ENCODE measurements at regions not wholly inside any gene's neighbourhood (a gene's known extent, or its start where the extent isn't known, plus 50 kb on each side); places are given as distances from the start of the nearest gene placed in this dataset.

- DNase-seq, result no peak
- CTCF ChIA-PET, result no interaction called here
- 100% methylated on average over 1 of the region's 1 CpG for WGBS (ENCODE audit: insufficient coverage)
Observed at GRCh38 chr2:149747456-149747855, 159.9 kb upstream of the MMADHC start.

GRCh38 chr2:149745396-149746230 lies 158.0 kb upstream of the MMADHC start:
- CTCF ChIA-PET, result no interaction called here
- no peaks in the 10 kb centered on the region for H3K9me3 ChIP-seq (ENCODE audit: control extremely low read depth in 1 of 5, control insufficient read depth in 4 of 5, insufficient read depth in 2 of 5, low read depth in 1 of 5, low read length in 4 of 5)
- H3K4me1 ChIP-seq (ENCODE audit: control extremely low read depth in 1 of 4, control insufficient read depth in 4 of 4, insufficient read depth in 4 of 4, low read length in 3 of 4), result no peaks in the 10 kb centered on the region
- H3K27me3 ChIP-seq (replicated peaks in 2 of 5; ENCODE audit: control insufficient read depth in 4 of 5, insufficient read depth in 5 of 5, low read length in 4 of 5), result no peaks in the 10 kb centered on the region
- WGBS (ENCODE audit: insufficient coverage), result 97% methylated on average over 5 of the region's 9 CpGs
- no peaks in the 10 kb centered on the region for H3K36me3 ChIP-seq (ENCODE audit: control insufficient read depth in 4 of 4, insufficient read depth in 4 of 4, low read length in 3 of 4)
- no peak overlapping the region for H3K27ac ChIP-seq (ENCODE audit: insufficient read depth in 1 of 2, low read depth in 1 of 2, low read length in 2 of 2, poor library complexity in 1 of 2, severe bottlenecking in 2 of 2)
- DNase-seq, result no peak
- POLR2A ChIA-PET, result no interaction called here
- no peak overlapping the region for H3K4me3 ChIP-seq (ENCODE audit: control insufficient read depth in 1 of 7, extremely low read depth in 1 of 7, insufficient read depth in 4 of 7, low read depth in 2 of 7, low read length in 6 of 7)

More at GRCh38 chr2:149747456-149747855, 159.9 kb upstream of the MMADHC start:
- Histone ChIP-seq H3K4me3 (ENCODE audit: control insufficient read depth in 1 of 7, extremely low read depth in 1 of 7, insufficient read depth in 4 of 7, low read depth in 2 of 7, low read length in 6 of 7) (no peak overlapping the region), H3K9me3 (ENCODE audit: control extremely low read depth in 1 of 5, control insufficient read depth in 4 of 5, insufficient read depth in 2 of 5, low read depth in 1 of 5, low read length in 4 of 5) (no peaks in the 10 kb centered on the region), H3K27ac (ENCODE audit: insufficient read depth in 1 of 2, low read depth in 1 of 2, low read length in 2 of 2, poor library complexity in 1 of 2, severe bottlenecking in 2 of 2) (no peak overlapping the region), H3K36me3 (ENCODE audit: control insufficient read depth in 4 of 4, insufficient read depth in 4 of 4, low read length in 3 of 4) (no peaks in the 10 kb centered on the region), H3K27me3 (replicated peaks in 2 of 5; ENCODE audit: control insufficient read depth in 4 of 5, insufficient read depth in 5 of 5, low read length in 4 of 5) (no peaks in the 10 kb centered on the region), H3K4me1 (ENCODE audit: control extremely low read depth in 1 of 4, control insufficient read depth in 4 of 4, insufficient read depth in 4 of 4, low read length in 3 of 4) (no peaks in the 10 kb centered on the region)
- POLR2A ChIA-PET, result no interaction called here

DNA sequence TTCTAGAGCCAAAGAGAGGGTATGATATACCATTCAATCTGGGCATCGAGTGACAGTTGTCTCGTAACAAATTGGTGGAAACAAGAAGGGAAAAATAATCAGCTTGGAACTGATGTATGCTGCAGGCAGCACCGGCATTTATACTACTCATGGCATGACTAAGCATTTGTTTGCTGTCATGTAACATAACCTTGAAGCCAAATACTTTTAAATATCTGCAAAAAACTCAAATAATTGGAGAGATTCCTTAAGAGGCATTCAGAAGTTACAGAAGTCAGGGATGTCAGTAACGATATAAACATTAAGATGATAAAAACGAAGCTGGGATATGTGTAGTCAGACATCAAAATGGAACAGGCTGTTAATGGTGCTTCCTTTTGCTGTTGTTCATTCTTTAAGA lies 157.3 kb upstream of the MMADHC start:
- H3K4me1 ChIP-seq (ENCODE audit: control extremely low read depth in 1 of 4, control insufficient read depth in 4 of 4, insufficient read depth in 4 of 4, low read length in 3 of 4), result no peaks in the 10 kb centered on the region
- H3K27me3 ChIP-seq (replicated peaks in 2 of 5; ENCODE audit: control insufficient read depth in 4 of 5, insufficient read depth in 5 of 5, low read length in 4 of 5), result no peaks in the 10 kb centered on the region
- no peak overlapping the region for H3K4me3 ChIP-seq (ENCODE audit: control insufficient read depth in 1 of 7, extremely low read depth in 1 of 7, insufficient read depth in 4 of 7, low read depth in 2 of 7, low read length in 6 of 7)
- H3K27ac ChIP-seq (ENCODE audit: insufficient read depth in 1 of 2, low read depth in 1 of 2, low read length in 2 of 2, poor library complexity in 1 of 2, severe bottlenecking in 2 of 2), result no peak overlapping the region
- POLR2A ChIA-PET, result no interaction called here
- H3K9me3 ChIP-seq (ENCODE audit: control extremely low read depth in 1 of 5, control insufficient read depth in 4 of 5, insufficient read depth in 2 of 5, low read depth in 1 of 5, low read length in 4 of 5), result no peaks in the 10 kb centered on the region
- CTCF ChIA-PET, result no interaction called here
- no peaks in the 10 kb centered on the region for H3K36me3 ChIP-seq (ENCODE audit: control insufficient read depth in 4 of 4, insufficient read depth in 4 of 4, low read length in 3 of 4)
- no peak for DNase-seq
- 94% methylated on average over 2 of the region's 5 CpGs for WGBS (ENCODE audit: insufficient coverage)

DNA sequence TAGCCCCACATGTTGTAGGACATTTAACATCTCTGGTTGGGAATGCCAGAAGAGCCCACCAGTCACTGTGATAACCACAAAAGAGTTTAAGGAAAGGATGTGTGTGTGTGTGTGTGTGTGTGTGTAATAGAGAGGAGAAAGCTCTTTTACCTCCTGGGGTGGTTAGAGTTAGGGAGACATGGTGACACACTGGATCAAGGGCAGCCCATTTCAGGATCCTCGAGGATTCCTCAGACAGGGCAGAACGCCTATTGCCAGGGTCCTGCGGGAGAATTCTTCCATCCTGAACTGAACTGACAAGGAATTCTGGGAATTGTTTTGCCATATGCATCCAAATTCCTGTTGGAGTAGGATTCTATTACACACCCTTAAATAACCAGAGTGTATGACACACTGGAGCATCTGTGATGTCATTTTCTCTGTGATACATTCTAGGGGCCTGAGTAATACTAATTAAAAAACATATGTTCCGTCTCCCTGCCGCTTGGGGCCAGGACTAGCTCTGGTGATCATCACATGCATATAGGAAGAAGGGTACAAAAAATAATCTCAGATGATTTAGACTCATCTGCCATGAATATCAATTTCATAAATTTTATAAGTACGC lies 156.4 kb upstream of the MMADHC start:
- 97% methylated on average over 5 of the region's 6 CpGs for WGBS (ENCODE audit: insufficient coverage)
- Histone ChIP-seq H3K4me1 (ENCODE audit: control extremely low read depth in 1 of 4, control insufficient read depth in 4 of 4, insufficient read depth in 4 of 4, low read length in 3 of 4) (no peaks in the 10 kb centered on the region), H3K27ac (ENCODE audit: insufficient read depth in 1 of 2, low read depth in 1 of 2, low read length in 2 of 2, poor library complexity in 1 of 2, severe bottlenecking in 2 of 2) (no peak overlapping the region), H3K9me3 (ENCODE audit: control extremely low read depth in 1 of 5, control insufficient read depth in 4 of 5, insufficient read depth in 2 of 5, low read depth in 1 of 5, low read length in 4 of 5) (no peaks in the 10 kb centered on the region), H3K4me3 (ENCODE audit: control insufficient read depth in 1 of 7, extremely low read depth in 1 of 7, insufficient read depth in 4 of 7, low read depth in 2 of 7, low read length in 6 of 7) (no peak overlapping the region), H3K36me3 (ENCODE audit: control insufficient read depth in 4 of 4, insufficient read depth in 4 of 4, low read length in 3 of 4) (no peaks in the 10 kb centered on the region), H3K27me3 (replicated peaks in 2 of 5; ENCODE audit: control insufficient read depth in 4 of 5, insufficient read depth in 5 of 5, low read length in 4 of 5) (no peaks in the 10 kb centered on the region)
- ChIA-PET CTCF (no interaction called here), POLR2A (no interaction called here)
- no peak for DNase-seq

DNA sequence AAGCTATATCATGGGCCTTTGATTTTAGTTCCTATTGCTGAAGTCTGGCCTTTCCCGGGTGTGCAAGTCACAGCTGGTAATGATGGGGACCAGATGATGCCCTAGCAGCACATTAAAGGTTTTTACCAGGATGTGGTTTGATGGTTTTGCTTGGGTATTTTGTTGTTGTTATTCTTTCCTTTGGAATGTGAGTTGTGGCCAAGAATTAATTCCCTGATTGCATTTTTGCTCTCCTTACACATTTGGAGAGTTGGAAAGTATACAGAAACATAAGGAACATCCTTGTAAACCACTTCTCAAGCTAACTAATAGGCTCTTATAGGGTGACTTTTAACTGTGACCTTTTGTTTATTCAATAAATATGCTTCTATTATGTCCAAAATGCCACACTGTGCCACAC lies 154.1 kb upstream of the MMADHC start:
- no peaks in the 10 kb centered on the region for H3K27me3 ChIP-seq (replicated peaks in 2 of 5; ENCODE audit: control insufficient read depth in 4 of 5, insufficient read depth in 5 of 5, low read length in 4 of 5)
- H3K27ac ChIP-seq (ENCODE audit: insufficient read depth in 1 of 2, low read depth in 1 of 2, low read length in 2 of 2, poor library complexity in 1 of 2, severe bottlenecking in 2 of 2), result no peak overlapping the region
- WGBS (ENCODE audit: insufficient coverage), result no CpG with 5 or more reads among the region's 1 CpG
- ChIA-PET POLR2A (no interaction called here), CTCF (no interaction called here)
- no peak for DNase-seq
- no peaks in the 10 kb centered on the region for H3K4me1 ChIP-seq (ENCODE audit: control extremely low read depth in 1 of 4, control insufficient read depth in 4 of 4, insufficient read depth in 4 of 4, low read length in 3 of 4)
- H3K36me3 ChIP-seq (ENCODE audit: control insufficient read depth in 4 of 4, insufficient read depth in 4 of 4, low read length in 3 of 4), result no peaks in the 10 kb centered on the region
- H3K9me3 ChIP-seq (ENCODE audit: control extremely low read depth in 1 of 5, control insufficient read depth in 4 of 5, insufficient read depth in 2 of 5, low read depth in 1 of 5, low read length in 4 of 5), result no peaks in the 10 kb centered on the region
- no peak overlapping the region for H3K4me3 ChIP-seq (ENCODE audit: control insufficient read depth in 1 of 7, extremely low read depth in 1 of 7, insufficient read depth in 4 of 7, low read depth in 2 of 7, low read length in 6 of 7)

DNA sequence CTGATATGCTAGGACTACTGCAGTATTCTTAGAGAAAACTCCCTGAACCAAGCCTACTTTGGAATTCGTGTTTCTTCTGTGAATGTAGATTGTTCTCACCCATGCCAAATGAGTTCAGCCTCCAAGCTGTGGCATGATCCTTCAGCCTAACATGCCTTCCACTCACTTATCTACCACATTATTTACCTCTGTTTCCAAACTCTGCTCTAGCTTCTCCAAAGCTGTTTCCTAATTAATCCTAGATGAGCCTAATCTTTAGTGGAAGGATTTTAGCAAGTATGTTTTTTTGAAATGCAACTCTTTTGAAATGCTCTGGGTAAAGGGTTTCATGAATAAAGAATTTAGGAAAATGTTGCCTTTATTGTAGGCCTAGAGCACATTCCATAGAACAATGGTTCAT lies 152.9 kb upstream of the MMADHC start:
- no peaks in the 10 kb centered on the region for H3K4me1 ChIP-seq (ENCODE audit: control extremely low read depth in 1 of 4, control insufficient read depth in 4 of 4, insufficient read depth in 4 of 4, low read length in 3 of 4)
- H3K9me3 ChIP-seq (ENCODE audit: control extremely low read depth in 1 of 5, control insufficient read depth in 4 of 5, insufficient read depth in 2 of 5, low read depth in 1 of 5, low read length in 4 of 5), result no peaks in the 10 kb centered on the region
- no peak overlapping the region for H3K27ac ChIP-seq (ENCODE audit: insufficient read depth in 1 of 2, low read depth in 1 of 2, low read length in 2 of 2, poor library complexity in 1 of 2, severe bottlenecking in 2 of 2)
- H3K27me3 ChIP-seq (replicated peaks in 2 of 5; ENCODE audit: control insufficient read depth in 4 of 5, insufficient read depth in 5 of 5, low read length in 4 of 5), result no peaks in the 10 kb centered on the region
- no peaks in the 10 kb centered on the region for H3K36me3 ChIP-seq (ENCODE audit: control insufficient read depth in 4 of 4, insufficient read depth in 4 of 4, low read length in 3 of 4)
- WGBS (ENCODE audit: insufficient coverage), result 100% methylated on average over 1 of the region's 1 CpG
- no peak overlapping the region for H3K4me3 ChIP-seq (ENCODE audit: control insufficient read depth in 1 of 7, extremely low read depth in 1 of 7, insufficient read depth in 4 of 7, low read depth in 2 of 7, low read length in 6 of 7)
- CTCF ChIA-PET, result no interaction called here
- POLR2A ChIA-PET, result no interaction called here
- no peak for DNase-seq

- Histone ChIP-seq H3K27ac (ENCODE audit: insufficient read depth in 1 of 2, low read depth in 1 of 2, low read length in 2 of 2, poor library complexity in 1 of 2, severe bottlenecking in 2 of 2) (no peak overlapping the region), H3K4me1 (ENCODE audit: control extremely low read depth in 1 of 4, control insufficient read depth in 4 of 4, insufficient read depth in 4 of 4, low read length in 3 of 4) (no peaks in the 10 kb centered on the region), H3K4me3 (ENCODE audit: control insufficient read depth in 1 of 7, extremely low read depth in 1 of 7, insufficient read depth in 4 of 7, low read depth in 2 of 7, low read length in 6 of 7) (no peak overlapping the region), H3K9me3 (ENCODE audit: control extremely low read depth in 1 of 5, control insufficient read depth in 4 of 5, insufficient read depth in 2 of 5, low read depth in 1 of 5, low read length in 4 of 5) (no peaks in the 10 kb centered on the region), H3K27me3 (replicated peaks in 2 of 5; ENCODE audit: control insufficient read depth in 4 of 5, insufficient read depth in 5 of 5, low read length in 4 of 5) (no peaks in the 10 kb centered on the region), H3K36me3 (ENCODE audit: control insufficient read depth in 4 of 4, insufficient read depth in 4 of 4, low read length in 3 of 4) (no peaks in the 10 kb centered on the region)
- no peak for DNase-seq
- POLR2A ChIA-PET, result no interaction called here
- WGBS (ENCODE audit: insufficient coverage), result 100% methylated on average over 2 of the region's 4 CpGs
- CTCF ChIA-PET, result no interaction called here
Observed at GRCh38 chr2:149739883-149740265, 152.3 kb upstream of the MMADHC start.

Data from common myeloid progenitor, CD34-positive (primary cell).